ENCODE measurements at regions not wholly inside any gene's neighbourhood (a gene's known extent, or its start where the extent isn't known, plus 50 kb on each side); places are given as distances from the start of the nearest gene placed in this dataset.

DNA sequence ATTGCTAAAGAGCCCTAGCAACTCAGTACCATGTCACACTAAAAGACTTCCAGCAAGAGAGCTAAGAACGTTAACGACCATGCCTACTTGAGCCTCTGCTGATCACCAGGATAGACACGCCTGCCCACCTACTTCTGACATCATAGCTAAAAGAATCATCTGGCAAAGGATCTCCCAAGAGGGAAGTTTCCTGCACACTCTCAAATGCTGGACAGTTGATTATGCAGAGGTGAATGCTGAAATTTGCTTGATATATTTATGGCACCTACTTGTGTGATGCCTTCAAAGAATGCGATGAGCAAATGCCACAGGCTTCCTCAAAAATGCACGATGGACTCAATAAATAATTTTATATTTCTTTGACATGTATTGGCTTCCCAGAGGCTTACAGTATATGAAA lies 113.6 kb downstream of the GALC start:
- no peak for DNase-seq (ENCODE audit: low spot score)

DNA sequence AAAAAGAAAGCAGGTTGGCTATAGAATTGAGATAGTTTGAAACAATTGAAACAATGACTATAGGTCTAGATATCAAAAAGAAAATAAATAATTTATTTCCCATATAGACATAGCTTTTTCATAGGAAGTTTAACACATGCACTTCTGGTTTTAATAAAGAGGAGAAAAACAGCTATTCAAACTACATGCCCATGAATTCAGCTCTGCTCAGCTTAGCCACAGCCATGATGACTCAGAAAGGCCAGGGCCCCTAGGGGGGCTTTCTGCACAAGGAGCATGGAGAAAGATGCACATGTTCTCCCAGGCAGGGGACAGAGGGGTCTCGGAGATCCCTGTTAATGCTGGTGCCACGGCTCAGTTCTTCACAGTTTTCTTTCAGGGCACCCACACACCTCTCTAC lies 114.0 kb downstream of the GALC start:
- no peak for DNase-seq (ENCODE audit: low spot score)

GRCh38 chr14:87877877-87878276 lies 115.1 kb downstream of the GALC start:
- DNase-seq (ENCODE audit: low spot score), result no peak

DNA sequence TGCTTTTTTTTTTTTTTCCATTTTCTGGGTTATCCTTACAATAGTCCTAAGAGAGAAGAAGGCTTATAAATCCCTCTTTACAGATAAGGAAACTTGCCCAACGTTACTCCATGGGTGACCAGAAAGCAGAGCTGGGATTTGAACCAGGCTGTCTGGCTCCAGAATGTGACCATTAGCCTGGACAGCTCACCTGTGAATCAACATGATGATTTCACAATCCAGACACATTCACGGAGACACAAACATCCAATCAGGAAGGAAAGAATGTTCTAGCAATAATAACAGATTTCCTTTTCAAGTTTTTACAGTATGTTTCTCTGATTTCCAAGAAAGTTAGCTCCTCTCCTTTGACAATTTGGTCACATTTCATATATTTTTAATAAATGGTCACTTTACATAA lies 118.3 kb downstream of the GALC start:
- no peak for DNase-seq (ENCODE audit: low spot score)

DNA sequence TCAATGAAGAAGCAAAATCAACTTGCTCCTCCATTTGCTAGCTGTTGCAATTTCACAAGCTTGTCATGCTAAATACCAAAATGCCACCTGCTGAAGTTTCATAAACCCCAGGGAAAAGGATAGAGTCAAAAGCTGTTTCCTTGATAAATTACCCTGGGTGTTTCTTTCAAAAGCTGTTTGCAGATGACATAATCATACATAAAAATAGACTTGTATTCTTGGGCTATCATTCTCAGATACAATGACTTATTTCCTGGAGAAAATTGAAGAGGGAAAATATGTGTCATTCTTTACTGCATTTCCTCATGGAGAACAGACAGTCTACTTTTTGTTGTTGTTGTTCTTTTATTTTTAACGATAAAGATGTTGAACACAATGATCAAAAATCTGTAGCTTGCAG lies 119.2 kb downstream of the GALC start:
- no peak for DNase-seq (ENCODE audit: low spot score)

GRCh38 chr14:87869619-87870583 lies 123.1 kb downstream of the GALC start:
- peak; percentile 47 for DNase-seq (ENCODE audit: low spot score)

- no peak for DNase-seq (ENCODE audit: low spot score)
Measured at GRCh38 chr14:87868920-87869319, 124.1 kb downstream of the GALC start.

GRCh38 chr14:87866116-87866515 lies 126.9 kb downstream of the GALC start:
- DNase-seq (ENCODE audit: low spot score), result no peak

DNA sequence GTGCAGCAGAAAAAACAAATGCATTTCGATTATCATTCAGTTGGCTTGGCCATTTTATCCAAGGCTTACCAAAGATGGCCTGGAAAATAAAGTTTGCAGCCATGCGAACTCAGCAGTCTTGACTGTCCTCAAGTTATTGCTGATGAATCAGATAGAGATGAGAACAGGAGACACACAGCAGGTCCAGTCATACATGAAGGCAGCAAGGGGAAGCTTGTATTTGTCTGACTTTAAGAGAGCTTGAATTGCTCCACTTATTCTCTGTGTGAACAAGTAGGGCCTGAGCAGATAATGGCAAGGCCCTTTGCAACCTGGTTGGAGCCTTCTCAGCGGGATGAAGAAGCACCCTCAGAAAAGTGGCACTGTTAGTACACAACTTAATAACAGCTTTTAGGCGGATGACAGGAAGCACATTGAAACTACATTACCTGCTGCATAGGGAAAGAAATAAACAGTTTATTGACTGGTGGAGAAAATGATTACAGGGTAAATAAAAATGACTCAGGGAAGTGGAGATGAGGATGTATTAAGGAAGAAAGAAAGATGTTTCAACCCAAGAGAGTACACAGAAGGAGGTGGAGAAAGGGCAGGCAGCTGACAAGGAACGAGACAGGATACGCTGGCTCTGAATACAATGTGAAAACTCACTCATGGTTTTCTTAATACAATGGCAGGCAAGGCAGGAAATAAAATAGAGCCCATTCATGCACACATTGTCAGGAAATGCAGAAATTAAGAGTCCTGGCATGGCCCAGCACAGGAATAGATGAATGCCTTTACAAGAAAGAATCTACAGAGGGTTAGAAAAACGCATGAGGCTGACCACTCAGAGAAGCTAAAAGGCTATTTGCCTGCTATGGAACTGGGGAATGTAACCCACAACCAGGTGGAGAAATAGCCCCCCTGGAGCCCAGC lies 128.4 kb downstream of the GALC start:
- DNase-seq (ENCODE audit: low spot score), result no peak

DNA sequence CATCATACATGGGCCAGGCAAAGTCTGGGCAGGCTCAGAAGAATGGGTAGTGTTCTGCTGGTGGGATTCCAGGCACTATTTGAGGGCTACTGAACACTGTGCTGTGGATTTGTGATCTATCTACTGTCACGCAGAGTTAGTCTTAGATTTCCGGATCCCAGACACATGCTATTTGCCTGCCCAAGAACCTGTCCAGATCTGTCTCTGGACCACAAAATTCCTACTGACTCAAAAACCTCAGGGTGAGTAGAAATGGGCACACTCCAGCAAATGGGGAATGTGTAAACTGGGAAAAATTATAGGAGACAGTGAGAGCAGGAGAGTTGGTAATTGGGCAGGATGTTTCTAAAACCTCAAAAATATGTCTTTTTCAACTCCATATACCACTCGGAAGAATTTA lies 129.9 kb downstream of the GALC start:
- no peak for DNase-seq (ENCODE audit: low spot score)

DNA sequence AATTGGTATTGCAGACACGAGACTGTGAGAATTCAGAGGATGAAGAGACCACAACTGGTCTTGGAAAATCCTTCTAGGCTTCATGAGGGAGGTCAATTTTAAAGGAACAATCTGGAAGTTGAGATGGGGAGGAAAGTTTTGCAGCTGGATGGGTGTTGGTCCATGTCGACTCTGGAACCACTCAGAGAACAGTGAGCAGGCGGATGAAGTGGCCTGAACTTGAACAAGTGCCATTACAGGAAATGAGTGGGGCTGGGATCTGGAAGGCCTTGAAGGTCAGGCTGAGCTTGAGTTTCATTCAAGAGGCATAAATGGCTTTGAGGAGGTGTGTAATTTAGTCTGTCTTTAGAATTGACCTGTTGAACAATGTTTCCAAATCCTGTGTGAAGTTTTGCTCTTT lies 140.9 kb downstream of the GALC start:
- DNase-seq (ENCODE audit: low spot score), result no peak

DNA sequence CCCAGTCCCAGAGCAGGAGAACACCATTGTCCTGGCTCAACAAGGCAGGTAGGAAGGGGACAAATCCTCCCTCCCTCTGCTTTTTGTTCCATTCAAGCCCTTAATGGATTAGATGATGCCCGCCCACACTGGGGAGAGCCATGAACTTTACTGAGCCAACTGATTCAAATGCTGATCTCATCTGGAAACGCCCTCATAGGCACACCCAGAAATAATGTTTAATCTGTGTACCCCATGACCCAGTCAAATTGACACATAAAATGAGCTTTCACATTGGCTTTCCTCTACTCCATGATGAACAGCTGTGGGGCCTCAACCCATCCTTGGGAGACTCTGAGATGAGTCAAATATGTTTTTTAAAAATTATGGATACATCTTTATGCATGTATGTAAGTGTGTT lies 141.8 kb downstream of the GALC start:
- DNase-seq (ENCODE audit: low spot score), result no peak

GRCh38 chr14:87847216-87847755 lies 145.7 kb downstream of the GALC start:
- no peak for DNase-seq (ENCODE audit: low spot score)

GRCh38 chr14:87840906-87841305 lies 152.1 kb downstream of the GALC start:
- DNase-seq (ENCODE audit: low spot score), result no peak

- no peak for DNase-seq (ENCODE audit: low spot score)
Measured at GRCh38 chr14:87838931-87839330, 154.1 kb downstream of the GALC start.

DNA sequence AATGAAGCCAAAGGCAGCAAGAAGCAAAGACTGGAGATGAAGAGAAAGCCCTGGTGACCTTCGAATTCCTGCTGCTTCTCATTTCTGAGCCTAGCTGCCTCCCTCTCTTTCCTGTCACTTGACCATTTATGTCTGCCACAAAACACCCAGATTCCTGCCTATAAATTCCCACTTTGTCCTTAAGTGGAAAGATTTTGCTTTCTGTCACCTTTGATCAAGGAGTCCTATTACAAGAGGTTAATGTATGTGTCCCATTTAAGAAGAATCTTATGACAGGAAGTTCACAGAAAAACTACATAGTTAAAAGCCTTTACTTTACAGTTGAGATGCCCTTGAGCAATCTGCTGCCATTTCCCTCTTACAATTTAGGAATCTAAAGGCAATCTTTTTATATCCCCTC lies 155.7 kb downstream of the GALC start:
- DNase-seq (ENCODE audit: low spot score), result no peak

GRCh38 chr14:87834594-87834993 lies 158.4 kb downstream of the GALC start:
- no peak for DNase-seq (ENCODE audit: low spot score)

- no peak for DNase-seq (ENCODE audit: low spot score)
Measured at GRCh38 chr14:87833026-87833425, 160.0 kb downstream of the GALC start.

- DNase-seq (ENCODE audit: low spot score), result no peak
Measured at GRCh38 chr14:87830443-87831096, 162.4 kb downstream of the GALC start.

- DNase-seq (ENCODE audit: low spot score), result no peak
Measured at GRCh38 chr14:87829543-87829942, 163.4 kb downstream of the GALC start.

GRCh38 chr14:87824266-87824665 lies 168.7 kb downstream of the GALC start:
- no peak for DNase-seq (ENCODE audit: low spot score)

- no peak for DNase-seq (ENCODE audit: low spot score)
Measured at GRCh38 chr14:87816416-87816815, 176.6 kb downstream of the GALC start.
